NCI-H2107 treated with DMSO at 0.1 percent for 48 hours (cell line): ENCODE measurements at regions not wholly inside any gene's neighbourhood (a gene's known extent, or its start where the extent isn't known, plus 50 kb on each side); places are given as distances from the start of the nearest gene placed in this dataset.
"Not testable (repeated sequence)": the region's sequence is repeated elsewhere in the genome, so short reads cannot be mapped to it uniquely, and the experiment has no call there.

Experiments used
- DNase-seq: peaks from one replicate; lab custom pipeline; 2025; ENCODE audit not compliant: unreplicated experiment; lab: John Stamatoyannopoulos, UW

- DNase-seq, result no peak
Measured at GRCh38 chr7:114802632-114803031, 119.3 kb upstream of the MDFIC start.

GRCh38 chr7:114806590-114807162 lies 115.2 kb upstream of the MDFIC start:
- no peak for DNase-seq

GRCh38 chr7:114812570-114812969 lies 109.3 kb upstream of the MDFIC start:
- no peak for DNase-seq

GRCh38 chr7:114813624-114814023 lies 108.3 kb upstream of the MDFIC start:
- DNase-seq, result no peak

- DNase-seq, result not testable (repeated sequence)
Measured at GRCh38 chr7:114817036-114817435, 104.9 kb upstream of the MDFIC start.

- DNase-seq, result no peak
Measured at GRCh38 chr7:114818501-114818900, 103.4 kb upstream of the MDFIC start.

GRCh38 chr7:114819616-114820362 lies 102.1 kb upstream of the MDFIC start:
- no peak for DNase-seq

- DNase-seq, result no peak
Measured at GRCh38 chr7:114821030-114821900, 100.6 kb upstream of the MDFIC start.

- no peak for DNase-seq
Measured at GRCh38 chr7:114822131-114822530, 99.8 kb upstream of the MDFIC start.

- DNase-seq, result no peak
Measured at GRCh38 chr7:114822844-114823243, 99.0 kb upstream of the MDFIC start.

- DNase-seq, result no peak
Measured at GRCh38 chr7:114823290-114823689, 98.6 kb upstream of the MDFIC start.

- DNase-seq, result no peak
Measured at GRCh38 chr7:114825423-114825951, 96.4 kb upstream of the MDFIC start.

GRCh38 chr7:114830952-114831351 lies 90.9 kb upstream of the MDFIC start:
- DNase-seq, result no peak

- no peak for DNase-seq
Measured at GRCh38 chr7:114832906-114833595, 88.8 kb upstream of the MDFIC start.

- no peak for DNase-seq
Measured at GRCh38 chr7:114835303-114835702, 86.6 kb upstream of the MDFIC start.

GRCh38 chr7:114835861-114836260 lies 86.0 kb upstream of the MDFIC start:
- no peak for DNase-seq

GRCh38 chr7:114842551-114843065 lies 79.3 kb upstream of the MDFIC start:
- no peak for DNase-seq

GRCh38 chr7:114843102-114843501 lies 78.8 kb upstream of the MDFIC start:
- no peak for DNase-seq

- no peak for DNase-seq
Measured at GRCh38 chr7:114851406-114852061, 70.4 kb upstream of the MDFIC start.

GRCh38 chr7:114852293-114852692 lies 69.6 kb upstream of the MDFIC start:
- no peak for DNase-seq
